ENCODE measurements at regions not wholly inside any gene's neighbourhood (a gene's known extent, or its start where the extent isn't known, plus 50 kb on each side); places are given as distances from the start of the nearest gene placed in this dataset.

DNA sequence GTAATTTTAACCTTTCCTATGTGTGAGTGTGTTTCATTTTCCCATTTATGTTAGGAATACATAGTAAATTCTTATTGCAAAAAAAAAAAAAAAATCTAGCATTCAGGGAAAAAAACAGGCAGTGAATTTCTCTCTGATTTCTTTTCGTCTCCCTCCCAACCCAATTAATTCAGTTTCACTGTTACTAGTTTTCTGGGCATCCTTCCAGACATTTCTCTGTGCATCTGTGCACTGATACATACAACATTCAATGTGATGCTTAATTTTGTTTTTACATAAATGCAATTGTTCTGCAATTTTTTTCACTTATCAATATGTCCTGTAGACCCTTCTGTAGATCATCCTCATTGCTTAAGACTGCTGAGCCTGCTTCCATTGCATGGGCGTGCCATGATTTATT lies 694.3 kb upstream of the TBX3 start:
- Mint-ChIP-seq H3K4me1 (peaks cover 9% of the 10 kb centered on the region), H3K27ac (no peak overlapping the region), H3K9me3 (peaks cover 2 to 22% (median 9%) of the 10 kb centered on the region in 7 donors), H3K4me3 (no peak overlapping the region), H3K36me3 (no peaks in the 10 kb centered on the region), H3K27me3 (ENCODE audit: low read depth in 3 of 3) (peaks cover 2 to 7% (median 3%) of the 10 kb centered on the region in 3 donors)
- H3K4me1 ChIP-seq (ENCODE audit: control insufficient read depth in 1 of 2, insufficient read depth in 2 of 2, low read length in 2 of 2) = peaks cover 0 to 7% of the 10 kb centered on the region in 2 donors
- no peak overlapping the region for H2AFZ ChIP-seq (ENCODE audit: insufficient read depth, low read depth, low read length, poor library complexity, severe bottlenecking)
- H3K27ac ChIP-seq (ENCODE audit: low read depth in 1 of 2, low read length in 2 of 2) = no peak overlapping the region
- H3K9me3 ChIP-seq (replicated peaks in 1 of 2; ENCODE audit: control insufficient read depth in 1 of 2, insufficient read depth in 1 of 2, low read length in 2 of 2) = peaks cover 13 to 14% of the 10 kb centered on the region in 2 donors
- H3K36me3 ChIP-seq (replicated peaks in 1 of 2; ENCODE audit: control insufficient read depth in 1 of 2, insufficient read depth in 2 of 2, low read length in 2 of 2) = no peaks in the 10 kb centered on the region
- 89% methylated on average over 1 of the region's 2 CpGs for WGBS (ENCODE audit: insufficient coverage)
- TF ChIP-seq, protein P1, sequence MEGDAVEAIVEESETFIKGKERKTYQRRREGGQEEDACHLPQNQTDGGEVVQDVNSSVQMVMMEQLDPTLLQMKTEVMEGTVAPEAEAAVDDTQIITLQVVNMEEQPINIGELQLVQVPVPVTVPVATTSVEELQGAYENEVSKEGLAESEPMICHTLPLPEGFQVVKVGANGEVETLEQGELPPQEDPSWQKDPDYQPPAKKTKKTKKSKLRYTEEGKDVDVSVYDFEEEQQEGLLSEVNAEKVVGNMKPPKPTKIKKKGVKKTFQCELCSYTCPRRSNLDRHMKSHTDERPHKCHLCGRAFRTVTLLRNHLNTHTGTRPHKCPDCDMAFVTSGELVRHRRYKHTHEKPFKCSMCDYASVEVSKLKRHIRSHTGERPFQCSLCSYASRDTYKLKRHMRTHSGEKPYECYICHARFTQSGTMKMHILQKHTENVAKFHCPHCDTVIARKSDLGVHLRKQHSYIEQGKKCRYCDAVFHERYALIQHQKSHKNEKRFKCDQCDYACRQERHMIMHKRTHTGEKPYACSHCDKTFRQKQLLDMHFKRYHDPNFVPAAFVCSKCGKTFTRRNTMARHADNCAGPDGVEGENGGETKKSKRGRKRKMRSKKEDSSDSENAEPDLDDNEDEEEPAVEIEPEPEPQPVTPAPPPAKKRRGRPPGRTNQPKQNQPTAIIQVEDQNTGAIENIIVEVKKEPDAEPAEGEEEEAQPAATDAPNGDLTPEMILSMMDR (IDR thresholded peaks at IDR 0.05) = no peak
- no peak overlapping the region for H3K4me3 ChIP-seq (replicated peaks in 1 of 3; ENCODE audit: low read depth in 2 of 3, low read length in 3 of 3)
- no peaks in the 10 kb centered on the region for H3K79me2 ChIP-seq (ENCODE audit: insufficient read depth, low read length)
- H3K9ac ChIP-seq (ENCODE audit: insufficient read depth, low read length, poor library complexity, severe bottlenecking) = no peak overlapping the region
- DNase-seq = no peak
- H4K20me1 ChIP-seq (ENCODE audit: insufficient read depth, low read length) = no peaks in the 10 kb centered on the region
- intact Hi-C loops (cut with micrococcal nuclease) = no loop called here
- no peak overlapping the region for H3K4me2 ChIP-seq (replicated peaks; ENCODE audit: extremely low read depth, low read length, poor library complexity, severe bottlenecking)
- no peaks in the 10 kb centered on the region for H3K27me3 ChIP-seq (ENCODE audit: control insufficient read depth in 2 of 2, insufficient read depth in 2 of 2, low read length in 2 of 2)

DNA sequence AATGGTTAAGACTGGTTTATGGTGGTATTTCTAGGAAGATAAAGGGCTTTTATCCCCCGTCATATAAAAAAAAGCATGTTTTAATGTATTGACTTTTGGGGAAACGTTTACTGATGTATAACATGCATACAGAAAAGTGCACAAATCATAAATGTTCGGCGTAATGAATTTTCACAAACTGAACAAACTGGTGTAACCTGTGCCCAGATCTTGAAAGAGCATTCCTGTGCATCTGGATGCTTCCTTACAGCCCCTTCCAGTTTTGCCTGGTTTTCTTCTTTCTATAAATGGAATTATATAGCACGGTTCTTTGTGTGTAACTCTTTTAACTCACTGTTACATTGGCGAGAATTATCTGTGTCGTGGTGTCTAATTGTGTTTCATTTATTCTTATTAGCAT lies 693.8 kb upstream of the TBX3 start:
- Histone ChIP-seq H4K20me1 (ENCODE audit: insufficient read depth, low read length) (no peaks in the 10 kb centered on the region), H3K4me2 (replicated peaks; ENCODE audit: extremely low read depth, low read length, poor library complexity, severe bottlenecking) (no peak overlapping the region), H3K9me3 (replicated peaks in 1 of 2; ENCODE audit: control insufficient read depth in 1 of 2, insufficient read depth in 1 of 2, low read length in 2 of 2) (peaks cover 13 to 14% of the 10 kb centered on the region in 2 donors), H3K27ac (ENCODE audit: low read depth in 1 of 2, low read length in 2 of 2) (no peak overlapping the region), H3K36me3 (replicated peaks in 1 of 2; ENCODE audit: control insufficient read depth in 1 of 2, insufficient read depth in 2 of 2, low read length in 2 of 2) (no peaks in the 10 kb centered on the region), H3K4me1 (ENCODE audit: control insufficient read depth in 1 of 2, insufficient read depth in 2 of 2, low read length in 2 of 2) (peaks cover 0 to 7% of the 10 kb centered on the region in 2 donors), H3K9ac (ENCODE audit: insufficient read depth, low read length, poor library complexity, severe bottlenecking) (no peak overlapping the region), H3K79me2 (ENCODE audit: insufficient read depth, low read length) (no peaks in the 10 kb centered on the region), H3K4me3 (replicated peaks in 1 of 3; ENCODE audit: low read depth in 2 of 3, low read length in 3 of 3) (no peak overlapping the region), H3K27me3 (ENCODE audit: control insufficient read depth in 2 of 2, insufficient read depth in 2 of 2, low read length in 2 of 2) (no peaks in the 10 kb centered on the region), H2AFZ (ENCODE audit: insufficient read depth, low read depth, low read length, poor library complexity, severe bottlenecking) (no peak overlapping the region)
- peaks cover 2 to 7% (median 3%) of the 10 kb centered on the region in 3 donors for H3K27me3 Mint-ChIP-seq (ENCODE audit: low read depth in 3 of 3)
- no peaks in the 10 kb centered on the region for H3K36me3 Mint-ChIP-seq
- H3K4me1 Mint-ChIP-seq = peaks cover 9% of the 10 kb centered on the region
- DNase-seq = no peak
- H3K27ac Mint-ChIP-seq = no peak overlapping the region
- peaks cover 2 to 22% (median 9%) of the 10 kb centered on the region in 7 donors for H3K9me3 Mint-ChIP-seq
- intact Hi-C loops (cut with micrococcal nuclease) = no loop called here
- 92% methylated on average over 2 of the region's 7 CpGs for WGBS (ENCODE audit: insufficient coverage)
- no peak overlapping the region for H3K4me3 Mint-ChIP-seq
- TF ChIP-seq, protein P1 (IDR thresholded peaks at IDR 0.05) = no peak
